Epithelial cell of esophagus (primary cell): ENCODE measurements at regions not wholly inside any gene's neighbourhood (a gene's known extent, or its start where the extent isn't known, plus 50 kb on each side); places are given as distances from the start of the nearest gene placed in this dataset.

Source experiments
- DNase-seq: peaks from one replicate; pipeline ENCODE4 v3.0.0; 2010; ENCODE audit warnings: low read depth
- H3K4me3 ChIP-seq: 2 replicates; pipeline ENCODE4 v1.5.1; 2011; ENCODE audit warnings: mild to moderate bottlenecking, low read length, control low read depth
- TF ChIP-seq, protein P1 (sequence below): IDR thresholded peaks from 2 replicates; pipeline ENCODE4 v1.5.1; 2011; ENCODE audit warnings: low read depth, mild to moderate bottlenecking, low read length, control low read depth, inconsistent platforms; ENCODE audit not compliant: insufficient read depth; ENCODE audit errors: missing control alignments

DNA sequence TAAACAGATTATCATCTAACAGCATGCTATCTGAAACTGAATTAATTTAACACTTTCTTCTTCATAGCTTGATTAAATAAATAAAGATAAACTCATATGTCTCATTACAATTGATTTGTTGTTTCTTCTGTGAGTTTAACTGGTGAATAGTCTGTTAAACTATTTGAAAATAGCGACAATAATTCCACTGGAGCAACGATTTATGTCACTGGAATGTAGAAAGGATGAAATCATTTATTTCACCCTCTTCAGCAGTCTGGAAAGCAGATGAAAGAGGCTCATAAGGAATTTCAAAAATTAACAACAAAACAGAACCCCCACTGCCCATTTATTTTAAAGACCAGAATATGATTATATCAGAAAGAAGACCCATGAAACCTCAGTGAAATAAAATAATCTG lies 1165.1 kb upstream of the USP15 start:
- no peak for DNase-seq
- no peak overlapping the region for H3K4me3 ChIP-seq
- TF ChIP-seq, protein P1, sequence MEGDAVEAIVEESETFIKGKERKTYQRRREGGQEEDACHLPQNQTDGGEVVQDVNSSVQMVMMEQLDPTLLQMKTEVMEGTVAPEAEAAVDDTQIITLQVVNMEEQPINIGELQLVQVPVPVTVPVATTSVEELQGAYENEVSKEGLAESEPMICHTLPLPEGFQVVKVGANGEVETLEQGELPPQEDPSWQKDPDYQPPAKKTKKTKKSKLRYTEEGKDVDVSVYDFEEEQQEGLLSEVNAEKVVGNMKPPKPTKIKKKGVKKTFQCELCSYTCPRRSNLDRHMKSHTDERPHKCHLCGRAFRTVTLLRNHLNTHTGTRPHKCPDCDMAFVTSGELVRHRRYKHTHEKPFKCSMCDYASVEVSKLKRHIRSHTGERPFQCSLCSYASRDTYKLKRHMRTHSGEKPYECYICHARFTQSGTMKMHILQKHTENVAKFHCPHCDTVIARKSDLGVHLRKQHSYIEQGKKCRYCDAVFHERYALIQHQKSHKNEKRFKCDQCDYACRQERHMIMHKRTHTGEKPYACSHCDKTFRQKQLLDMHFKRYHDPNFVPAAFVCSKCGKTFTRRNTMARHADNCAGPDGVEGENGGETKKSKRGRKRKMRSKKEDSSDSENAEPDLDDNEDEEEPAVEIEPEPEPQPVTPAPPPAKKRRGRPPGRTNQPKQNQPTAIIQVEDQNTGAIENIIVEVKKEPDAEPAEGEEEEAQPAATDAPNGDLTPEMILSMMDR, result no peak

DNA sequence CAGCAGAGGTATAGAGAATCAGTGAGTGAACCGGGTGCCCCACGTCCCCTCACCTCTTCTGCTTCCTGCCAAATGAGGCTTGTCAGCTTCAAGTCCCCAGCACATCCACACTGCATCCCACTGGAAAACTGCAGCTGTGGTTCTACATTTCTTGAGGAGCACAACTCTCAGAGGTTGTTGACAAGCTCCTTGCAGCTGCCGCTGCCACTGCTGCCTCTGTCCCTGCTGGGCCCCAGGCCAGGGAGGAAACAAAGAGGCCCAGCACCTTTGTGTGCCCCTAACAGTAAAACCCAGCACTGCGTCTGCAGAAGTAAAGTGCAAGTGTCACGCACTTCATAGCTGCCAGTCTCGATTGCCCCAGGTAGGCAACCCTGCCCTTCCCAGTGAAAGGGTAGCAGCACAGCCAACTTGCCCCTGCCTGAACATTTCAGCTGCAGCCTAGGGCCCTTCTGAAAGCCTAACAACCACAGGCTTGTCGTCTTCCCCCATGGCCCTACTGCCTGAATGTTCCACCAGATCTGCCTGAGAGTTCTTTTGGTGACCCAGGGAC lies 1162.1 kb upstream of the USP15 start:
- TF ChIP-seq, protein P1, result no peak
- no peak for DNase-seq
- no peak overlapping the region for H3K4me3 ChIP-seq

DNA sequence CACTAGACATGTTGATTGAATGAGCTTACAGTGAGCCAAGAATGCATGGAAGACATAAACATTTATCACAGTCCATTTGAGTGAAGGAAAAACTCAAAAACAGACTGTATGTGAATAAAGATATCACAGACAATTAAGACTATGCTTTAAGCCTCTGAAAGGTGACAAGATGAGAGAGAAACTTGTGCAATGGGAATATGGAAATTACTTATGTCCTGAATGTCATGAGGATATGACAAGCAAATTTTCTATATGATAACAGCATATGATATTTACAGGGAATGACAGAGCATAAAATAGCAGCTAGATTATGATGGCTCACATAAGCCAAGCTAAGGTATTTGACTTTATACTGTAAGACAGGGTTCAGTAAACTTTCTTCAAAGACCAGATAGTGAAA lies 1153.1 kb upstream of the USP15 start:
- H3K4me3 ChIP-seq, result no peak overlapping the region
- no peak for DNase-seq
- TF ChIP-seq, protein P1, result no peak

DNA sequence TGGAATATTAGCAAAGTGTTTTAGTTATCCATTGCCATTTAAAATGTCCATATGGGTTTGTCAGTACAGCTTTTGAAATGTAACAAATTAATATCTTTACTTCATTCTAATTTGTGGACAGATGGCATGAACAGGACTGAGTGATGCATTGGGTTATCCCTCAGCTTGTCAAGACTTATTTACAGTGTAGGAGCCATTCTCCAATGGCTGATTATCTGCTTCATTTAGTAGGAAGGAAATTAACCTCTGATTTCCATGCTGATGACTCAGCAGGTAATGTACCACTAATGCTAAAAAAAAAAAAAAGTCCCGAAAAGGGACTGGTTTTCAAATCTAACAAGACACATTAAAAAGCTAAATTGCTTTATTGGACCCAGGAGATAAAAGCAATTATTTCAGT lies 1149.0 kb upstream of the USP15 start:
- TF ChIP-seq, protein P1, result no peak
- no peak for DNase-seq
- no peak overlapping the region for H3K4me3 ChIP-seq

DNA sequence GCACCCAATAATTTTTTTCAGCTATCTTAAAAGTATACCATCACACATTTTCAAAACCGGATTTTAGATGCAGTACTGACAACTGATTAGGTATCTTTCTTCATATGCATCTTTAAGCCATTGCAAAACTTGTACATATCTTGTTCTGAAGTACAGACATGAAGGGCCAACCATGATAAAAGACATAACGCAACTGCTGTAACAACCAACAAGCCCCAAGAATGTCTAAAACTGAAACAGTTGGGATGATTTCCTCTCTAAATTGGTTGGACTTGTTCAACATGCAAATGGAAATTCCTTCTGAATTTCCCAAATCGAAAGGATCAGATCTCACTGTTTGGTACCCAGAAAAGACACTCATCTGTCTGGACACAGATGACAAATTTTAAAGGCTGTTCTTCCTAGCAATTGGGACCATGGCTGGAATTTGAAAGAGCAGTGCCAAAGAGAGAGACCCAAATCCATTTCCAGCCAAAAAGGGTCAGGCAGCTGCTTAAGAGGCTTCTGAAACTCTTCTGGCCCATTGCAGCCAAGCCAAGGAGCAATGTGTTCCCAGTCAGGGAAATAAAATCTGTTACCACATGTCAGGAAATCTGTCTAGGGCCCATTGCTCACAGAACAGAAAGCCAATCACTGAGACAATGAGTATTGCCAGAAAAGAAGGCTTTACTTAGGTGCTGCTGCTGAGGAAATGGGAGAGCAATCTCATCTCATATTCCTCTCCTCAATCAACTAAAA lies 1122.4 kb upstream of the USP15 start:
- H3K4me3 ChIP-seq, result no peak overlapping the region
- no peak for DNase-seq
- TF ChIP-seq, protein P1, result no peak

DNA sequence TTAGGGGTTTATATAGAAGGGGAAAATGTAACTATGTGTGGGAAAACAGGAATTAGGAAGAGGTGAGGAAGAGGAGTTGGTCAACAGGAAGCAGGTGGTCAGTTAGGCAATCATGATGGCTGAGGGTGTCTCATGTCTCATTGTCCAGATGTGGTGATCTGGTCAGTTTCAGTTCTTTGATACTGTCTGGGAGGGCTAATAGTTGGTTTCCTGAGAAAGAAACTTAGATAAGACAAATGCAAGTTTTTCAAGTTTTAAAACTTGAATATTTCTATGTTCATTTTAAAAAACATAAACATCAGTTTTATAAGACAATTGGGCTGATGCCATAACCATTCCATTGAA lies 1121.8 kb upstream of the USP15 start:
- no peak overlapping the region for H3K4me3 ChIP-seq
- no peak for DNase-seq
- TF ChIP-seq, protein P1, result no peak

DNA sequence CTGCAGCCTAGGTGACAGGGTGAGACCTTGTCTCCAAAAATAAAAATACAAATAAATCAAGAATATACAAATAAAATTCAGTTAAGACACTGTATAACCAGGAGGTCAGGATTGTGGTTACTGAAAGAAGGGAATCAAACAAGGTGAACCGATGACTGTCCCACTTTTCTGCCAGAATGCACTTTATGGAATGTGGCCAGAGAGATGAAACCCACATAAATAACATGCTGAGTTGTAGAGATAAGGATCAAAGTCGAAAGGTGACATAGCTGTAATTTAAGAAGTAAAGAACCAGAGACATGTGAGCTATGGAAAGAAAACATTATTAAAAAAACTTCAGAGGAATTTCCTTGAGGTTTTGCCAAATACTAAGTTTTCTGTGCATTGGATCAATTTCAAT lies 1098.2 kb upstream of the USP15 start:
- TF ChIP-seq, protein P1, result no peak
- no peak overlapping the region for H3K4me3 ChIP-seq
- no peak for DNase-seq
